NCI-H2227 (cell line): ENCODE measurements at regions not wholly inside any gene's neighbourhood (a gene's known extent, or its start where the extent isn't known, plus 50 kb on each side); places are given as distances from the start of the nearest gene placed in this dataset.
"Not testable (repeated sequence)": the region's sequence is repeated elsewhere in the genome, so short reads cannot be mapped to it uniquely, and the experiment has no call there.

Experiments
- DNase-seq: peaks from one replicate; lab custom pipeline; 2025; ENCODE audit not compliant: unreplicated experiment; lab: John Stamatoyannopoulos, UW

DNA sequence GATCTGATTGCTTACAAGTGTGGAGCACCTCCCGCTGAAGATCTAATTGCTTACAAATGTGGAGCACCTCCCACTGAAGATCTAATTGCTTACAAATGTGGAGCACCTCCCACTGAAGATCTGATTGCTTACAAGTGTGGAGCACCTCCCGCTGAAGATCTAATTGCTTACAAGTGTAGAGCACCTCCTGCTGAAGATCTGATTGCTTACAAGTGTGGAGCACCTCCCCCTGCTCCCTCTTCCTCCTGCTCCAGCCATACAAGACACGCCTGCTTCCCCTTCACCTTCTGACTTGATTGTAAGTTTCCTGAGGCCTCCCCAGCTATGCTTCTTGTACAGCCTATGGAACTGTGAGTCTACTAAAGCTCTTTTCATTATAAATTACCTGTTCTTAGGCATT is 1014.9 kb downstream of the SOCS6 start:
- DNase-seq = not testable (repeated sequence)

DNA sequence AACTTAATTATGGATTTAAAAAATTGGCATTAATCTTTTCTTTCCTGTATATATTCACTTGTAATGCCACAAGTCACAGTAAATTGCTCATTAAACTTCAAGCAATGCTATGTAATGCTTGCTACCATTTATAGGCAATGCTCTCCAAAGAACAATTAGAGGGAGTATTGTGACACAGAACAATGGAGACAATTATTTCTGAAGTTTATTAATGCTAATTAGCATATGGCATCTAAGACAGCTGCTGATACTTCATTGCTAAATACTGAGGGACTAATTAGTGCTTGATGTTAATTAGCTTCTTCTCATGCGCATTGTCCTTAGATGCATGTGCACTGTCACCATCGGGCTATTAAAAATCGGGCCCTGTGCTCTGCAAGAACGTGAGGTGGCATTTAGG is 1012.8 kb downstream of the SOCS6 start:
- no peak for DNase-seq

DNA sequence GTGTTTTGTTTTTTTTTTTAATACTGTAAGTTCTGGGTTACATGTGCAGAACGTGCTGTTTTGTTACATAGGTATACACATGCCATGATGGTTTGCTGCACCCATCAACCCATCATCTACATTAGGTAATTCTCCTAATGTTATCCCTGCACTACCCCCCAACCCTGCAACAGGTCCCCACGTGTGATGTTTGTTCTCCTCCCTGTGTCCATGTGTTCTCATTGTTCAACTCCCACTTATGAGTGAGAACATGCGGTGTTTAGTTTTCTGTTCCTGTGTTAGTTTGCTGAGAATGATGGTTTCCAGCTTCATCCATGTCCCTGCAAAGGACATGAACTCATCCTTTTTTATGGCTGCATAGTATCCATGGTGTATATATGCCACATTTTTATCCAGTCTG is 1005.4 kb downstream of the SOCS6 start:
- not testable (repeated sequence) for DNase-seq

DNA sequence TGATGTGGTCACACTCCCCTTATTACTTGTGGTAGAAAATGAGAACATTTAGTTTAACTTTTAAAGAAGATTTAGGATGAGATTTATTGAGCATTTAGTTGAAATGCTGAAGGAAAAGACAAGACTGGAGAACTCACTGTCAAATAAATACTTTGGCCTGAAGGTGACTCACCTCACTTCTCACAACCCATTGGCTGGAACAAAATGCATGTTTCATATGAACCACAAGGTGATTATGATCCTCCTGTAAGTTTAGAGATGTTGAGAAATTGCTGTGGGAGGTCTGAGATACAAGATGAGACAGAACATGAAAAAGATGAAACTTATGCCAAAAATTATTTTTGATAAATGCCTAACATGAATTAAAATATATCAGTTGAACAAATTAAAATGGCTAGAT is 1004.5 kb downstream of the SOCS6 start:
- DNase-seq = no peak

DNA sequence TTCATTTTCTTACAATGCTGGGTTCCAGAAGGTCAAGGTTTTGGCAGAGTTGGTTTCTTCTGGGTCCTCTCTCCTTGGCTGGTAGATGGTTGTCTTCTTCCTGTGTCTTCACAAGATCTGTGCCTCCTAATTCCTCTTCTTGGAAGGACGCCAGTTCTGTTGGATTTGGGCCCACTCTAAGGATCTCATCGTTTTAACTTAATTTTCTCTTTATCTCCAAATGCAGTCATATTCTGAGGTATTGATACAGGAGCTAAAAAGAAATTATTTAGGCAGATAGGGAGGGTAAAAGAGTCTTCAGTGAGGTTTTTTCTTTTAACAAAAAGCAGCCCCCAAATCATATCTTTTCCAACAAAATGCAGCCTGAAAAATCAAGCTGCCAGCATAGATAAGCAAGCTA is 998.4 kb downstream of the SOCS6 start:
- no peak for DNase-seq

DNA sequence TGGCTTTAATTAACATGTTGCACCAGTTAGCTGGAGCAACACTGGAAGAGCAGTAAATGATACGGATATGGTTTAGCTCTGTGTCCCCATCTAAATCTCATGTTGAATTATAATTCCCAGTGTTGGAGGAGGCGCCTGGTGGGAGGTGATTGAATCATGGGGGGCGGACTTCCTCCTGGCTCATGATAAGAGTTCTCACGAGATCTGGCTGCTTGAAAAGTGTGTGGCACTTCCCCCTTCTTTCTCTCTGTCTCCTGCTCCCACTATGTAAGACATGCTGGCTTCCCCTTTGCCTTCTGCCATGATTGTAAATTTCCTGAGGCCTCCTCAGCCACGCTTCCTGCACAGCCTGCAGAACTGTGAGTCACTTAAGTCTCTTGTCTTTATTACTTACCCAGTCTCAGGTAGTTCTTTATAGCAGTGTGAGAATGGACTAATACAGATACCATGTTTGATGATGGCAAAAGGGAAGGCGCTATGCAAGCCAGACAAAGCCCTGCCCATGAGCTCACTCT is 963.6 kb downstream of the SOCS6 start:
- no peak for DNase-seq

DNA sequence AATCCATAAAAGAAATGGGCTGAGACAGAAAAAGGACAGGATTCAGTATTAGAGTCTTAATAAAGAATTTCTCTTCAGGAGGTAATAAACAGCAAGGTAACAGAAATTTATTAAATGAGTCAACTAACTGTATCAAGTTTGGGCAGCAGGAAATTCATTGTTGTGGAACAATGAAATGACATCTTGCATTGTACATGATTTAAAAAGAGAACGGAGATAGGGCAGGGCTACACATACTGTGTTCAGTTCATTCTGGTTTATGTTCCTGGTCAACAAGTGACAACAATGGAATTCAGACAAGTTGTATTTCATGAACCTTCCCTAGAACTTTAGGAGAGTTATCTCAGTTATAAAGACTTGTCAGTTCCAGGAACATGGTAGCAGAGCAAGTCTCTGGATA is 961.3 kb downstream of the SOCS6 start:
- no peak for DNase-seq

DNA sequence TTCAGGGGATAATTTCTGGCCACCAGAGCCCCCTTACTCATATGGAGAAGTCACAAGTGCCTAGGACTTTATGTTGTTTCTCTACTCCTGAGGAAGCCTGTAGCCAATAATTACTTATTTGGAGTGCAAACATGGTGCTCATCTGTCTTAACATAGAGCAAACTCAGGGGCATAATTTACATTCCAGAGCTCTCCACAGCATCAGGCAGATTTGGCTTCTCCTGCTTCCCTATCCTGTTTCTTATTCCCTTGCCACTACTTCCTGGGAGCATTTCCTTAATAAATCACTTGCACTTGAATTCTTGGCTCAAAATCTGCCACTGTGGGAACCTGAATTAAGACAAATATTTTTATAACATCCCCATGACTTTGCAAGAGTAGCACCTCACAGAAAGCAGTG is 960.9 kb downstream of the SOCS6 start:
- no peak for DNase-seq

DNA sequence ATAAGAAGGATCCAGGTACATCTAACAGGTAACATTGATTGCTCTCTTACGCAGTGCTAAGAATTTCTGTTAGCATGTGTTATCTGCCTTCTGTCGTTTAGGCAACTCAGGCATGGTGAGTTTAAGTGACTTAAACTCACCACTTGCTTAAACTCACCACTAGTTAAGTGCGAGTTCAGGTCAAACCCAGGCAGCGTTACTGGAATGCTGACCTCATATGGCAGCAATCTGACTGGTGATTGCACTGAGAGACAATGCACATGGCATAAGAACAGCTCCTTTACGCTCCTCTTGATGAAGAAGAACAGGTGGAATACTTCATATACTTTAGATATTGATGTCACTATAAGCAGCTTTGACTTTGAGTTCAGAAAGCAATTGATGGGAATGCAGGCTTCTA is 954.1 kb downstream of the SOCS6 start:
- no peak for DNase-seq

DNA sequence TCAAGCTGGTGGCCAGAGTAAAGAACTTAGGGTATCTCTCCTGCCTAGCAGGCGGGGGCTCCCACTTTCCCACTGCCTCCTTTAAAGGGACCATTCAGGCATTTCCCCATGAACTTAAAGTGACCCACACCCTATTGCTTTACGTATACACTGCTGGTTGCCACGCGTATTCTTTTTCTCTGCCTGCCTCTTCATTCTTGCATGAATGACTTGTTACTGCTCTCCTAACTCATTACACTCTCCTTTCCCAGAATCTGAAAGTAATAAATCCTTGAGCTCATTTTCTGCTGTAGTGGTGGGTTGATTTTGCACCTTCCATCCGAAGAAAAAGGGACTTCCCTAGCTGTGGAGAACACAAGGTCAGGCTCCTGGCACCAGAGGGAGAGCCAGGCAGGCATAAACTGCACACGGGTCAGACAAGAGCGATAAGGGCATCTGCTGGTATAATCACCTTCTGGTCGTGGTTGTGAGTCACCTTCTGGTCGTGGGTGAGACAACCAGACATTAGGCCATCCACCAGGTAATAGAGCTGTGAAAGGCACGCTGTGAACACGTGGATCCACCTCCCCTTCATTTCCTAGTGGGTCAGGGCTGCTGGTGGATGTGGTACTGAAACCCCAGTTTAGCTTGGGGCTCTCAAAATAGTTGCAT is 950.3 kb downstream of the SOCS6 start:
- no peak for DNase-seq

DNA sequence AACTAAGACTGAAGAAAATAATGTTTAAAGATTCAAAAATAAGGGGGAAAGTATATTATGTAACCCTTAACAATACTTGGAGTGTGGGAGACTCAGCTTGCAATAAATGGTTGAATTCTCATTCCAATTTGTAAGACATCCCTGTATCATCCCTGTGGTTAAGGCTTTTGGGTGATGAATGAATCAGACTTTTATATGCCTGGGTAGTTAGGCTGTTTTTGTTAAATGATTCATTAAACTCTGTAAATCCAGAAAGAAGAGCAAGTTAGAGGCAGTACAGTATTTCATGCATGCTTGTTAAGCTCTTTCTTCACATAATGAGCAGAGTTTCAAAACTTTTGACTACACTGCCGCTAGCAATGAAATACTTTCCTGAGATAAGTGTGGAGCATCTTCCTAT is 948.8 kb downstream of the SOCS6 start:
- DNase-seq = no peak

DNA sequence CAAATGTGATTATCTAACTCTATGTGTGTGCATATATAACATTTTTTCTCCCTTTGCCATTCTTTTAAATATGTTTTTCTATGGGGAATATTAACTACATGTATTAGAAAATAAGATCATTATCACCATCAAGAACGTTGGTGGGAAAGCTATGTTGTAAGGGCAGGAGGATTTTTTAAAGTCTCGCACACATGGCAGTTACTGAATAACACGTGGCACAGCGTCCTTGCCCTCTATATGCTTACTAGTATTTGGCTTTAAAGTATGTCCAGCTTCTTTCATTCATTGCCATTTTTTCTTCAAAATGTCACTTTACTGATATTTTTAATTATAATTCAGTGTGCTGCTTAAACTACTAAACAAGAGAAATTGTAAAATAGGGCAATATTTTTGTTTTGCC is 944.3 kb downstream of the SOCS6 start:
- no peak for DNase-seq

DNA sequence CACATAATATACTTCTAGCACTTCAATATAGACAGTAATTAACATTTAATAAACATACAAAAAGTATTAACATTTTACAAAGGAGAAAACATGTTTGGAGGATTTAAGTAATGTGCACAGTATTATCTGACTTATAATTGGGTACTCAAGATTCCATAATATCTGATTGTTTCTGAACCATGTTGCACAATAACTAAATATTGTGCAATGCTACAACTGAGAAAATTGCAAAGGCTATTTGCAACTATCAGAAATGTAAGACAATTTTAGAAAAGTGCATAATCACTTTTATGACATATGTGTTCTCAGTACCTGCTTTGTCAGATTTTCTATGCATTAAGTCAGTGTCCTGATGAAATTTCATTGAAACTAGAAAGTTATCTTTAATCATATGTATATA is 934.6 kb downstream of the SOCS6 start:
- no peak for DNase-seq

DNA sequence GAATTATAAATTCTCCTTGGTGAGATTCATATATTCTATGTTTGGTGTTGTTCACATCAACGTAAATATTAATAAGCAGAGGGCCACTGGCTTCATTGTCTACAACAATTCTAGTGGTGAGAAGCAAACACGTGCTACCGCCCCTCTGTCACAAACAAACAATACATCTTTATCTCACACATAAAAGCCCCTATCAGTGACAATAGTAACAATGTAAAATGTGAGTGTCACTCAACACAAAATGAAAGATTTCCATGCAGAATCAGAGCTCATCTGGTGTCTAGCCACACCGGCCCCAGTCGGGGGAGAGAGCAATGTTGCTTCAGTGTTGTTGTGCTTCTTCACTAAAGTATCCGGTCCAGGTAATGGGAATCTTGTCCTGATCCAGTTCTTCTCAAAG is 932.6 kb downstream of the SOCS6 start:
- DNase-seq = no peak

DNA sequence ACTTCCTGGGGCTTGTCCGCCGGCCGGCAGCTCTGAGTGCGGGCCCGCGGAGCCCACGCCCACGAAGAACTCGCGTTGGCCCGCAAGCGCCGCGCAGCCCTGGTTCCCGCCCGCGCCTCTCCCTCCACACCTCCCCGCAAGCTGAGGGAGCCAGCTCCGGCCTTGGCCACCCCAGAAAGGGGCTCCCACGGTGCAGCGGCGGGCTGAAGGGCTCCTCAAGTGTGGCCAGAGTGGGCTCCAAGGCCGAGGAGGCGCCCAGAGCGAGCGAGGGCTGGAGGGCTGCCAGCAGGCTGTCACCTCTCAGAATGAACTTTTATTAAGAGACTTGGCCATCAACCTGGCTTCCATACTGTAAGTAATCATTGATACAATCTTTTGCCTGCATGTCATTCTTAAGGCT is 923.9 kb downstream of the SOCS6 start:
- DNase-seq = not testable (repeated sequence)

DNA sequence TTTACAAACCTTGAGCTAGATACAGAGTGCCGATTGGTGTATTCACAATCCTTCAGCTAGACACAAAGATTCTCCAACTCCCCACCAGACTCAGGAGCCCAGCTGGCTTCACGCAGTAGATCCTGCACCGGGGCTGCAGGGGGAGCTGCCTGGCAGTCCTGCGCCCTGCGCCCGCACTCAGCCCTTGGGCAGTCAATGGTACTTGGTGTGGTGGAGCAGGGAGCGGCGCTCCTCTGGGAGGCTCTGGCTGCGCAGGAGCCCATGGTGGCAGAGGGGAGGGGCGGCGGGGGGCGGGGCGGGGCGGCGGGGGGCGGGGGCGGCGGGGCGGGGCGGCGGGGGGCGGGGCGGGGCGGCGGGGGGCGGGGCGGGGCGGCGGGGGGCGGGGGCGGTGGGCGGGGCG is 923.4 kb downstream of the SOCS6 start:
- peak; percentile 24 for DNase-seq

DNA sequence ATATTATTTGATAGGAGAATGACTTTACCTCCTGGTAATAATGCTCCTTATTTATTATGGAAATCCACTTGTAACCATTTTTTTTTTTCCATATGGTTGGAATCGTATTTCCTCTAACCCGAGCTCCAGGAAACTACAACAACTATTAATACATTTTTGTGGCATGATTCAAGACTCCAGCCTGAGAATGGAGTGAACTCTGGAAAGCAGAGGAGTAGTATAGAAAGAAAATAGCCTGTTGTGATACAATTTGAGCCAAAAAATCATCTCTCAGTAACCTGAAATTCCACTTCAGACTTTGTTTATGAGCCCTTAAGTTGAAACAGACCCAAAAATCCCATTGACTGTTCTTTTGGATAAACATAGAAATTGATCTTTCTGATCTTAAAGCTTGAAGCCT is 921.1 kb downstream of the SOCS6 start:
- no peak for DNase-seq

DNA sequence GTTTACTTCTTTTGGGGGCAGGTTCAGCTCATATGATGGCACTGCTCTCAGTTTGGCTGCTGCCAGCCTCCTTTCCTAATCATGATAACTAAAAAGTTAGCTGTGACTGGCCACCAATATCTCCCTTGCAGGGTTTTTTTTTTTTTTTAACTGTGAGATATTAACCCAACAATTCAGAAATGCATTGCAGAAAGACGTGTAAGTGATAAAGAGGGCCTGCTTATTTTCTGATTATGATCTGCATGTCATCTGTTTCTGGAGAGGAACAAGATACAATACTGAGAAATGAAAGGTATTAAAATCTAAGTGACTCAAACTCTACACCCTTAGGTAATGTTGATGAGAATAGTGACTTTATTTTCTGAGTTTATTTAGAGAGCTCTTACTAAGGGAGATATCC is 905.6 kb downstream of the SOCS6 start:
- DNase-seq = no peak

DNA sequence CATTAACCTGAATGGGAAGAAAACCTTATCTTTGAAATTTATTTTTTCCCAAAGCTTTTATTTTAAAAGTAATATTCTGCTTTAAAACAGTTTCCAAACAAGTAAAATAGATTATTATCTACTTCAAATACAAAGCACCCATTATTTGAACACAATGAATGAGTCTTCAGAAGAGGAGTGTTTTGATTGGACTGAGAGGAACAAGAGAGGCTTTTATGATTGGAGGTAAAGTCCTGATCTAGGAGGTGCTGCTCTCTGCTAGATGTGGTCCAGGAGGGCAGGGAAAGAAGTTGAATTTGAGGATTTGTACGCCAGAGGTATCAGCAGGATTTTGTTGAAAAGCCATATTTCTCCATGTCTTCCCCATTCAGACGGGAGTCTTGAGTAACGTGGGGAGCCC is 900.7 kb downstream of the SOCS6 start:
- DNase-seq = no peak

DNA sequence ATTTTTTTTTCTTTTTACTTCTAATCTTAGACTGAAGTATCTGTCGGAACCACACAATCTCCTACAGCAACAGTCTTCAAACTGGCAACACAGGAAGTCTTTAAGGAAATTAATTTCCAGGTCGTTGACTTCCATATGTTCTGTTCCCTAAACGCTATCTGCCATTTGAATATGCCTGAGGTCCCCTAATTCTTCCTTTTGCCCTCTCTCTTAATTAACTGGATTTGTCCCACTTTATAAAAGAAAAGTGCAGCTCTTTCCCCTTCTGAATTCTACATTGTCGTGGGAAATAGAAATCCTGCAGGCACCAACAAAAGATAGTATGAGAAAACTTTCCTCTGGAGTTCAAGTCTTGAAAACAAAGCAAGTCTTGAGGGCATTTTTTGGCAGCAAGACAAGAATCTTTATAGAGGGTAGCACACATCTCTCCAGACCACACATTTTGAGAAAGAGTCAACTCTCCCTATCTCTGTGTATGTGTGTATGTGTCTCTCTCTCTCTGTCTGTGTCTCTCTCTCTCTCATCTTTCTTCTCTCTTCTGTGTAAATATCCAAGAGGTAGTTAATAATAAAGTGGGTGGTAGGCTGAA is 879.8 kb downstream of the SOCS6 start:
- DNase-seq = no peak

DNA sequence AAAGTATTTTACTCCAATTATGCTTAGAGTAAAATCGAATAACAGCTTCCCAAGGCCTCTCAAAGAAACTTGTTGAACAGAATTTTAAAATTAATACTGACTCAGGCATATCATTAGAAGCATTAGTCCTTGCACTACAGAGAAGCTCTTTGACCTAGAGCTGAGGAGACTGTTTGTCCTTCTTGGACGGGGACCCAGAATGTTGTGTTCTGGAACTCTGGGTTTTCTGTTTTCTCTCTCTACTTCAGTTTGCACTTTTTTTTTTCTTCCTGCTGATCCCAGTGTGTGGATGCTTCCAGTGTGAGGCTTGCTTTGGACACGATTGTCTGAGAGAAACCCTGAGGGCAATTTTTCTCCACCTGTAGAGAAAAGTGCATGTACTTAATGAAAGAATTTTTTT is 847.6 kb downstream of the SOCS6 start:
- no peak for DNase-seq

DNA sequence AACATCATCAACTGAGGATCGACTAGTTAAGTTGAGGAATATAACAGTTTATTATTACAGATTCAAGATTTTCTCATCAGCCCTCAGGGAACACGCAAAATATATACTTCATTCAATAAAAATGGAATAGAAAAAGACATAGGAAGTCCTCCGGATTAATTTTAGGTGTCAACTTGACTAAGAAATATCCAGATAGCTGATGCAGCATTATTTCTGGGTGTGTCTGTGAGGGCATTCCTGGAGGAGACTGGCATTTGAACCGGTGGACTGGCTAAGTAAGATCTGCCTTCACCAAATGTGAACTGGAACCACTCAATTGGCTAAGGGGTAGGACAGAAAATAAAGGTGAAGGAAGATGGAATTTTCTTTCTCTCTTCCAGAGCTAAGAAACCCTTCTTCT is 845.3 kb downstream of the SOCS6 start:
- no peak for DNase-seq

DNA sequence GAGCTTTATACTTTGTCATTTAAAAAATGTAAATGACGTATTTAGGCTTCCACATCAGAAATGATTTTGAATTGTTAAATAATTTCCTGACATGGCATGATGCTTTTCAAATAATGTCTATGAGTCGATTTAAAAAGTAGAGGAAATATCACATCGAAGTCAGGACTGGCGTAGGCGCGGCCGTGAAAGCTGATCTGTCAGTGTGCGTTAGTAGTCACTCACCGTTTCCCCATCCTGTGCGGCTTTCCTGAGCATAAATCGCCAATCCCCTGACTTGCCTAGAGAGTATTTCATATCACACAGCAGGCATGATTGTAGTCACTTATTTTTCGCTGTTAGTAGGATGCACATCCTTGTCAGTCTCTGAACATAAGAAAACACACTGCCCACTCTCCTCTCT is 843.1 kb downstream of the SOCS6 start:
- DNase-seq = no peak
